NB4 (cell line): ENCODE measurements at regions not wholly inside any gene's neighbourhood (a gene's known extent, or its start where the extent isn't known, plus 50 kb on each side); places are given as distances from the start of the nearest gene placed in this dataset.

Experiments used
- POLR2A ChIP-seq: IDR thresholded peaks from 2 replicates; pipeline ENCODE4 v1.6.1; 2011; ENCODE audit warnings: mild to moderate bottlenecking; ENCODE audit not compliant: insufficient read length; ENCODE audit errors: extremely low read depth
- TF ChIP-seq, protein P1 (sequence below): IDR thresholded peaks from one replicate; pipeline ENCODE4 v1.5.1; 2012; ENCODE audit warnings: low read depth, low read length

DNA sequence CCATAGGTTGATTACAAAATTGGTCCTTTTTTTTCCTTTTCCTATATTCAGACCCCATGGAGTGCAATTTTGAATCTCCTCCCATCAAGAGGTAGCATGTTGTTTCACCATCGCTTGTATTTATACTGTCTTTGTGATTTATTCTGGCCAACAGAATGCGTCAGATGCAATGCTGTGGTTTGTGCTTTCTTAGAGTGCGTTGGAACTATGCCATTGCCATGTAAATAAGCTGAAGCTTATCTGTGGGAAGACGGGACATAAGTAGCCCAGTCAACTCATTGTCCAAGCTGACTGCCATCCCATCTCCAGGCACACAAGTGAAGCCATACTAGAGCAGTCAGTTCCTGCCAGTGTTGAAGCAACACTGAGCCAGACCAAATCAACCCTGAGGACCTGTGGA, 1339.3 kb upstream of the GOT2 start:
- TF ChIP-seq, protein P1, sequence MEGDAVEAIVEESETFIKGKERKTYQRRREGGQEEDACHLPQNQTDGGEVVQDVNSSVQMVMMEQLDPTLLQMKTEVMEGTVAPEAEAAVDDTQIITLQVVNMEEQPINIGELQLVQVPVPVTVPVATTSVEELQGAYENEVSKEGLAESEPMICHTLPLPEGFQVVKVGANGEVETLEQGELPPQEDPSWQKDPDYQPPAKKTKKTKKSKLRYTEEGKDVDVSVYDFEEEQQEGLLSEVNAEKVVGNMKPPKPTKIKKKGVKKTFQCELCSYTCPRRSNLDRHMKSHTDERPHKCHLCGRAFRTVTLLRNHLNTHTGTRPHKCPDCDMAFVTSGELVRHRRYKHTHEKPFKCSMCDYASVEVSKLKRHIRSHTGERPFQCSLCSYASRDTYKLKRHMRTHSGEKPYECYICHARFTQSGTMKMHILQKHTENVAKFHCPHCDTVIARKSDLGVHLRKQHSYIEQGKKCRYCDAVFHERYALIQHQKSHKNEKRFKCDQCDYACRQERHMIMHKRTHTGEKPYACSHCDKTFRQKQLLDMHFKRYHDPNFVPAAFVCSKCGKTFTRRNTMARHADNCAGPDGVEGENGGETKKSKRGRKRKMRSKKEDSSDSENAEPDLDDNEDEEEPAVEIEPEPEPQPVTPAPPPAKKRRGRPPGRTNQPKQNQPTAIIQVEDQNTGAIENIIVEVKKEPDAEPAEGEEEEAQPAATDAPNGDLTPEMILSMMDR = no peak
- TF ChIP-seq POLR2A = no peak
